Bronchial epithelial cell (primary cell): ENCODE measurements at regions not wholly inside any gene's neighbourhood (a gene's known extent, or its start where the extent isn't known, plus 50 kb on each side); places are given as distances from the start of the nearest gene placed in this dataset.

Experiments
- DNase-seq: peaks from one replicate; pipeline ENCODE4 v3.0.0-alpha.2; 2010; ENCODE audit warnings: low read depth
- FAIRE-seq: peaks from 2 replicates; lab custom pipeline; 2011; peaks lifted over from hg19 to GRCh38; lab: Jason Lieb, UNC
- H3K27me3 ChIP-seq: 2 replicates; pipeline ENCODE4 v1.5.1; 2011; ENCODE audit warnings: low read length; ENCODE audit not compliant: control insufficient read depth, insufficient read depth
- H3K36me3 ChIP-seq: 2 replicates; pipeline ENCODE4 v1.5.1; 2011; ENCODE audit warnings: low read length; ENCODE audit not compliant: control insufficient read depth, insufficient read depth
- H3K4me3 ChIP-seq: 2 replicates; pipeline ENCODE4 v1.5.1; 2011; ENCODE audit warnings: mild to moderate bottlenecking, low read depth, low read length, control low read depth
- TF ChIP-seq, protein P1 (sequence below): IDR thresholded peaks from 2 replicates; pipeline ENCODE4 v1.5.1; 2011; ENCODE audit warnings: mild to moderate bottlenecking, moderate library complexity, low read length, control low read depth, inconsistent platforms; ENCODE audit not compliant: insufficient read depth, severe bottlenecking

DNA sequence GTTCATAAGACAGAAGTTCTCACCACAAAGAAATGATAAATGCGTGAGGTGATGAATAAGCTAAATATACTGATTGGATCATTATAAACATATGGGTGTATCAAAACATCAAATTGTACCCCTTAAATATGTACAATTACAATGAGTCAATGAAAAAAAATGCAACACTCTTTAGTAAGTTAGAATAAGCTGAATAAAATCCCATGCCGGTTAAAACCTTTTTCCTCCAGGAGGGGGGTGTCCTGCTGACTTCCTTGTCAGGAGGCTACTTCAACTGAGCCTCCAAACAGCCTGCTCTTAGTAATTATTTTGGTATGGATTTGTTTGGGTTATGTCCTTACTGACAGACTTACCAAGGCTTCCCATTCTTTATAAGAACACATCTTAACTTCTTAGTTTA is 649.1 kb downstream of the INHBA start:
- TF ChIP-seq, protein P1, sequence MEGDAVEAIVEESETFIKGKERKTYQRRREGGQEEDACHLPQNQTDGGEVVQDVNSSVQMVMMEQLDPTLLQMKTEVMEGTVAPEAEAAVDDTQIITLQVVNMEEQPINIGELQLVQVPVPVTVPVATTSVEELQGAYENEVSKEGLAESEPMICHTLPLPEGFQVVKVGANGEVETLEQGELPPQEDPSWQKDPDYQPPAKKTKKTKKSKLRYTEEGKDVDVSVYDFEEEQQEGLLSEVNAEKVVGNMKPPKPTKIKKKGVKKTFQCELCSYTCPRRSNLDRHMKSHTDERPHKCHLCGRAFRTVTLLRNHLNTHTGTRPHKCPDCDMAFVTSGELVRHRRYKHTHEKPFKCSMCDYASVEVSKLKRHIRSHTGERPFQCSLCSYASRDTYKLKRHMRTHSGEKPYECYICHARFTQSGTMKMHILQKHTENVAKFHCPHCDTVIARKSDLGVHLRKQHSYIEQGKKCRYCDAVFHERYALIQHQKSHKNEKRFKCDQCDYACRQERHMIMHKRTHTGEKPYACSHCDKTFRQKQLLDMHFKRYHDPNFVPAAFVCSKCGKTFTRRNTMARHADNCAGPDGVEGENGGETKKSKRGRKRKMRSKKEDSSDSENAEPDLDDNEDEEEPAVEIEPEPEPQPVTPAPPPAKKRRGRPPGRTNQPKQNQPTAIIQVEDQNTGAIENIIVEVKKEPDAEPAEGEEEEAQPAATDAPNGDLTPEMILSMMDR = no peak
- FAIRE-seq (no peak), DNase-seq (no peak)
- H3K36me3 ChIP-seq = no peaks in the 10 kb centered on the region
- H3K27me3 ChIP-seq = no peaks in the 10 kb centered on the region
- no peak overlapping the region for H3K4me3 ChIP-seq

DNA sequence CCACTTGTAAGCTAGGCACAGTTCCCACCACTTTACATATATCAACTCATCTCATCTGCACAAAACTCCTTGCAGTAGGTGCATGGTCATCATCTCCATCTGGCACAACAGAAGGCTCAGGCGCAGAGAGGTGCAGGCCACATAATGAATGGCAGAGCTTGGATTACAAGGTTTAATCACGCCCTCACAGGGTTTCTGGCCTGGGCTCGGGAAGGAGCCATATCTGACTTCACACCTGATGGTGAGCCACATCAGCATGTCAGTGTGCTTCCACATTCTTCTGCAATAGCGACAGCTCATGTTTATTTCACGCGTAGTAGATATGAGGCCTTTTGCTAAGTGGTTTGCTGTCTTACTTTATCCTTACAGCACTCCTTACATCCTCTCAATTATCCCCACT is 650.2 kb downstream of the INHBA start:
- Histone ChIP-seq H3K36me3 (no peaks in the 10 kb centered on the region), H3K4me3 (no peak overlapping the region), H3K27me3 (no peaks in the 10 kb centered on the region)
- FAIRE-seq (no peak), DNase-seq (no peak)
- TF ChIP-seq, protein P1 = no peak

DNA sequence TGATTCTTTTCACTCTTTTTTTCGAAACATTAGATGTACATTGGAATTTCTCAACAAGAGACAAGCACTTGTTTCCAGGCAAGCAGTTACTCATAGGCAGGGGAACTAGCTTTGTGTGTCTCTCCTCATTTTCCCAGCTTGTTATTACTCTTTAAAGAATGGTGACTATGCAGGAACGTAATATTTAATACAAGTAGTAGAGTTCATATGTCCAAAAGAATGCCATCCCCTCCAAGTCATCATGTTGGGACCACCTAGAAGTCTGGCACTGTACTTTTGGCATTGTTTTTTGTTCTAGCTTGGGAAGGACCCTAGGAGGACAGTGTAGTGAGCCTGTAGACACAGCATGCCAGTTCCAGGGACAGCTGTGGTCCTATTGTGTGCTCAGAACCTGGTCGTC is 650.7 kb downstream of the INHBA start:
- FAIRE-seq = no peak
- H3K4me3 ChIP-seq = no peak overlapping the region

DNA sequence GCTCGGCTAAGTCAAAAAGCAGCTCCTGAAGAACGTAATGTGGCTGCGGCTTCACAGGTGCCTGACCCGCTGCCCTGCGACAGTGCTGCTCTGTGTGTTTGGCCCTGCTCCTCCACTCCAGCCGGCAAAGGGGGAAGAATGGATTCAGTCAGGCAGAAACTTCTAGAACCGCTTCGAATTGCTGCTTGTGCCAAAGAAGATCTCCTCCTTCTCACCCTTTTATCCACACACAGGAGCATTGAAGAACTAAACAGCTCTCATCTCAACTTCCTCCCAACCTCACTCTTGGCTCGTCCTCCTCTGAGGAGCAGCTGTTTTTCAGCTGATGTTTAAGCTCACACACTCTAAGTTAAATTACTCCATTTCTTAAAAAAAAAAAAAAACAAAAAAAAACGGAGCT is 651.4 kb downstream of the INHBA start:
- Histone ChIP-seq H3K27me3 (no peaks in the 10 kb centered on the region), H3K4me3 (no peak overlapping the region), H3K36me3 (no peaks in the 10 kb centered on the region)
- FAIRE-seq (peak; percentile 23), DNase-seq (no peak)
- TF ChIP-seq, protein P1 = no peak

More for the DNA sequence above, 650.7 kb downstream of the INHBA start:
- no peak for DNase-seq
- TF ChIP-seq, protein P1 = no peak
- H3K27me3 ChIP-seq = no peaks in the 10 kb centered on the region
- H3K36me3 ChIP-seq = no peaks in the 10 kb centered on the region

DNA sequence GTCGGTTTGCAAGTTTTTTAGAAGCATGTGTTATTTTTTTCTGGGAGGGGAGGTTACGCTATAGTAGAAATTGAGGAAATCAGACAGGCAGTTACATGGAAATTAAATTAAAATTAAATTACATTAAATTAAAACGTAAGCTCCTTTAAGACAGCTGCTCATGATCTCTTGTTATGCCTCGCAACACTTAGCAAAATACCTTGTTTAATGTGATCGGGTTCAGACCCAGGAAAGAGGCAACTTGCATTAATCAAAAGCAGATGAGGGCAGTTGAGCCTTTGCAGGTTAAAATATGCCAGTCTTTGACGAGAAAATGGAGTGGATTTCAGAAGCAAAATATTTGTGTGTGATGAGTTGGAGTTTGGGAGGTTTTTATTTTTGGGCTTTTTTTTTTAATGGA is 651.8 kb downstream of the INHBA start:
- Histone ChIP-seq H3K4me3 (no peak overlapping the region), H3K36me3 (no peaks in the 10 kb centered on the region), H3K27me3 (no peaks in the 10 kb centered on the region)
- FAIRE-seq (no peak), DNase-seq (no peak)
- TF ChIP-seq, protein P1 = no peak

DNA sequence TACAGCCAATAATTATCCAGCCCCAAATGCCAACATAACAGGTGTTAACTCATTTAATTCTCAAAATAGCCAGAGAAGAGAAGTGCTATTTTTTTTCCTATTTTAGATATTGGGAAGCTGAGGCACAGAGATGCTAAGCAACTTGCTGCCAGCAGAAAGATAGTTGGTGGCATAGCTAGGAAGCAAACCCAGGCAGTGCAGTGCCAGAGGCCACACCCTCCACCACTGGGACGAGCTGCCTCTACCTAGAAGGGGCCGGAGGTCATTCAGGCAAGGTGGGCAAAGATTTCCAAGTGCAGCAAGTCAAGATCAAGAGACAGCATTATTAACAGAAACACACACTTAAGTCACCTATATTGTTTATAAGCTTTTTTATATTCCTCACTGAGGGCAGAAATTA is 654.1 kb downstream of the INHBA start:
- FAIRE-seq = no peak

More for the DNA sequence above, 654.1 kb downstream of the INHBA start:
- Histone ChIP-seq H3K4me3 (no peak overlapping the region), H3K27me3 (no peaks in the 10 kb centered on the region), H3K36me3 (no peaks in the 10 kb centered on the region)
- TF ChIP-seq, protein P1 = no peak
- DNase-seq = no peak
